GM12892 (cell line): ENCODE measurements at regions not wholly inside any gene's neighbourhood (a gene's known extent, or its start where the extent isn't known, plus 50 kb on each side); places are given as distances from the start of the nearest gene placed in this dataset.

Source experiments
- POLR2A ChIP-seq: IDR thresholded peaks from 2 replicates; pipeline ENCODE4 v1.6.1; 2011; ENCODE audit warnings: low read depth, low read length, control low read depth
- POLR2AphosphoS5 ChIP-seq: IDR thresholded peaks from 2 replicates; pipeline ENCODE4 v1.6.1; 2011; ENCODE audit warnings: low read depth, low read length, control low read depth
- TAF1 ChIP-seq: IDR thresholded peaks from 2 replicates; pipeline ENCODE4 v1.6.1; 2011; ENCODE audit warnings: low read depth, mild to moderate bottlenecking, control low read depth, low read length, borderline replicate concordance

DNA sequence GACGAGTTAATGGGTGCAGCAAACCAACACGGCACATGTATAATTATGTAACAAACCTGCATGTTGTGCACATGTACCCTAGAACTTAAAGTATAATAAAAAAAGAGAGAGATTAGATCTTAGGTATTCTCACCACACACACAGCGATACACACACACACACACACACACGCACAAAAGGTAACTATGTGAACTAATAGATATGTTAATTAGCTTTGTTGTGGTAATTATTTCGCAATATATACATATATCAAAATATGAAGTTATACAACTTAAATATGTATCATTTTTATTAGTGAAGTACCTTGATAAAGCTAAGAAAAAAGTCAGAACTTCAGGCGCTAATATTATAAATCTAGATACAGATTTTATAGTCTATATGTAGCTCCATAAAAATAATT, 849.2 kb downstream of the IPMK start:
- TF ChIP-seq POLR2A, result no peak
- TF ChIP-seq POLR2AphosphoS5, result no peak
- TF ChIP-seq TAF1, result no peak
